ENCODE measurements at regions not wholly inside any gene's neighbourhood (a gene's known extent, or its start where the extent isn't known, plus 50 kb on each side); places are given as distances from the start of the nearest gene placed in this dataset.

GRCh38 chr12:3965046-3965445 lies 91.8 kb upstream of the PARP11 start:
- no peak for TF ChIP-seq RARB (CRISPR knock-in tag; IDR thresholded peaks at IDR 0.05)
- no peak for TF ChIP-seq ZNF70 (CRISPR knock-in tag; IDR thresholded peaks at IDR 0.05)
- TF ChIP-seq TSHZ2 (CRISPR knock-in tag; IDR thresholded peaks at IDR 0.05): no peak
- no peak for TF ChIP-seq POU6F1 (CRISPR knock-in tag; IDR thresholded peaks at IDR 0.05; ENCODE audit: borderline replicate concordance, low read depth)
- no peak for TF ChIP-seq OSR1 (CRISPR knock-in tag; IDR thresholded peaks at IDR 0.05)
